ENCODE measurements at regions not wholly inside any gene's neighbourhood (a gene's known extent, or its start where the extent isn't known, plus 50 kb on each side); places are given as distances from the start of the nearest gene placed in this dataset.

GRCh38 chr6:1486387-1486786, 97.0 kb downstream of the FOXF2 start:
- Histone ChIP-seq H3K4me3 (ENCODE audit: low read depth, low read length) (no peak overlapping the region), H3K36me3 (ENCODE audit: control insufficient read depth, insufficient read depth, low read length) (no peaks in the 10 kb centered on the region), H3K27me3 (ENCODE audit: control insufficient read depth, insufficient read depth, low read length) (no peaks in the 10 kb centered on the region)
- no peak for TF ChIP-seq CTCF (IDR thresholded peaks at IDR 0.05; ENCODE audit: insufficient read depth, low read length, poor library complexity, severe bottlenecking)
- no peak for DNase-seq (ENCODE audit: low read depth)

- Histone ChIP-seq H3K36me3 (ENCODE audit: control insufficient read depth, insufficient read depth, low read length) (no peaks in the 10 kb centered on the region), H3K4me3 (ENCODE audit: low read depth, low read length) (no peak overlapping the region), H3K27me3 (ENCODE audit: control insufficient read depth, insufficient read depth, low read length) (no peaks in the 10 kb centered on the region)
- TF ChIP-seq CTCF (IDR thresholded peaks at IDR 0.05; ENCODE audit: insufficient read depth, low read length, poor library complexity, severe bottlenecking), result no peak
- DNase-seq (ENCODE audit: low read depth), result no peak
These were observed 97.9 kb downstream of the FOXF2 start for GRCh38 chr6:1487239-1487638.

GRCh38 chr6:1491025-1491424, 101.6 kb downstream of the FOXF2 start:
- H3K4me3 ChIP-seq (ENCODE audit: low read depth, low read length), result no peak overlapping the region
- H3K27me3 ChIP-seq (ENCODE audit: control insufficient read depth, insufficient read depth, low read length), result no peaks in the 10 kb centered on the region
- H3K36me3 ChIP-seq (ENCODE audit: control insufficient read depth, insufficient read depth, low read length), result no peaks in the 10 kb centered on the region
- DNase-seq (ENCODE audit: low read depth), result no peak
- no peak for TF ChIP-seq CTCF (IDR thresholded peaks at IDR 0.05; ENCODE audit: insufficient read depth, low read length, poor library complexity, severe bottlenecking)

- no peak for DNase-seq (ENCODE audit: low read depth)
- H3K36me3 ChIP-seq (ENCODE audit: control insufficient read depth, insufficient read depth, low read length), result no peaks in the 10 kb centered on the region
- no peak for TF ChIP-seq CTCF (IDR thresholded peaks at IDR 0.05; ENCODE audit: insufficient read depth, low read length, poor library complexity, severe bottlenecking)
- no peak overlapping the region for H3K4me3 ChIP-seq (ENCODE audit: low read depth, low read length)
- H3K27me3 ChIP-seq (ENCODE audit: control insufficient read depth, insufficient read depth, low read length), result no peaks in the 10 kb centered on the region
These were observed 102.4 kb downstream of the FOXF2 start for GRCh38 chr6:1491591-1492319.

- Histone ChIP-seq H3K36me3 (ENCODE audit: control insufficient read depth, insufficient read depth, low read length) (no peaks in the 10 kb centered on the region), H3K27me3 (ENCODE audit: control insufficient read depth, insufficient read depth, low read length) (no peaks in the 10 kb centered on the region), H3K4me3 (ENCODE audit: low read depth, low read length) (no peak overlapping the region)
- no peak for DNase-seq (ENCODE audit: low read depth)
- TF ChIP-seq CTCF (IDR thresholded peaks at IDR 0.05; ENCODE audit: insufficient read depth, low read length, poor library complexity, severe bottlenecking), result no peak
These were observed 105.3 kb downstream of the FOXF2 start for GRCh38 chr6:1494671-1495070.

- no peak for TF ChIP-seq CTCF (IDR thresholded peaks at IDR 0.05; ENCODE audit: insufficient read depth, low read length, poor library complexity, severe bottlenecking)
- Histone ChIP-seq H3K36me3 (ENCODE audit: control insufficient read depth, insufficient read depth, low read length) (no peaks in the 10 kb centered on the region), H3K4me3 (ENCODE audit: low read depth, low read length) (no peak overlapping the region), H3K27me3 (ENCODE audit: control insufficient read depth, insufficient read depth, low read length) (no peaks in the 10 kb centered on the region)
- no peak for DNase-seq (ENCODE audit: low read depth)
These were observed 106.0 kb downstream of the FOXF2 start for GRCh38 chr6:1495344-1495743.
